SU-DHL-6 (cell line): ENCODE measurements at regions not wholly inside any gene's neighbourhood (a gene's known extent, or its start where the extent isn't known, plus 50 kb on each side); places are given as distances from the start of the nearest gene placed in this dataset.

Source experiments
- H2AFZ ChIP-seq: fragments of 200-600 bp; sonication (generic); 2 replicates; pipeline ENCODE4 v1.6.1; 2014; ENCODE audit warnings: low read depth, mild to moderate bottlenecking, moderate library complexity, mixed read lengths, antibody characterized with exemption, low read length; ENCODE audit not compliant: severe bottlenecking
- H3F3A ChIP-seq: fragments of 200-600 bp; shearing (Covaris generic); 2 replicates; pipeline ENCODE4 v1.6.0; 2016; ENCODE audit warnings: antibody characterized with exemption, mild to moderate bottlenecking; ENCODE audit not compliant: insufficient read depth
- H3K27ac ChIP-seq: fragments of 200-600 bp; sonication (generic); 2 replicates; pipeline ENCODE4 v1.5.1; 2016; ENCODE audit warnings: low read depth, mild to moderate bottlenecking, low read length, moderate library complexity, mixed read lengths
- H3K27me3 ChIP-seq: fragments of 200-600 bp; sonication (generic), shearing (Covaris generic); 2 replicates; pipeline ENCODE4 v1.6.0; 2014; ENCODE audit warnings: mild to moderate bottlenecking, low read length
- H3K36me3 ChIP-seq: fragments of 200-600 bp; sonication (generic); 2 replicates; pipeline ENCODE4 v1.6.1; 2014; ENCODE audit warnings: mild to moderate bottlenecking, low read length, mixed read lengths
- H3K4me2 ChIP-seq: fragments of 300-600, 200-600 bp; shearing (Covaris generic), sonication (generic); 2 replicates; pipeline ENCODE4 v1.6.0; 2014; ENCODE audit warnings: low read length, low read depth, mild to moderate bottlenecking; ENCODE audit not compliant: poor library complexity, severe bottlenecking
- H3K4me3 ChIP-seq: fragments of 200-600 bp; sonication (generic); 2 replicates; pipeline ENCODE4 v1.5.1; 2014; ENCODE audit warnings: antibody characterized with exemption, low read length, mild to moderate bottlenecking, mixed read lengths; ENCODE audit not compliant: insufficient read depth, poor library complexity, severe bottlenecking
- H3K79me2 ChIP-seq: fragments of 200-600 bp; sonication (generic); 2 replicates; pipeline ENCODE4 v1.6.1; 2014; ENCODE audit warnings: mild to moderate bottlenecking, low read length, moderate library complexity; ENCODE audit not compliant: insufficient read depth
- H3K9ac ChIP-seq: fragments of 200-600 bp; sonication (generic); 2 replicates; pipeline ENCODE4 v1.7.0; 2014; ENCODE audit warnings: mild to moderate bottlenecking, low read length
- H3K9me2 ChIP-seq: fragments of 200-600 bp; sonication (generic); replicated peaks from 2 replicates; pipeline ENCODE4 v1.6.1; 2014; ENCODE audit warnings: low read length; ENCODE audit not compliant: insufficient read depth
- H3K9me3 ChIP-seq: fragments of 200-600 bp; sonication (generic); 2 replicates; pipeline ENCODE4 v1.6.1; 2014; ENCODE audit warnings: low read length, mixed read lengths; ENCODE audit not compliant: insufficient read depth
- H4K20me1 ChIP-seq: fragments of 200-600 bp; sonication (generic); 2 replicates; pipeline ENCODE4 v1.6.1; 2014; ENCODE audit warnings: low read depth, mild to moderate bottlenecking, antibody characterized with exemption, low read length, moderate library complexity, mixed read lengths
- EZH2phosphoT487 ChIP-seq: fragments of 200-600 bp; sonication (generic), shearing (Covaris generic); conservative IDR thresholded peaks from 2 replicates; pipeline ENCODE4 v1.6.1; 2018; ENCODE audit warnings: mild to moderate bottlenecking, antibody characterized with exemption, low read length, moderate library complexity, mixed read lengths
- TF ChIP-seq, protein P1 (sequence below): fragments of 200-600 bp; sonication (generic); IDR thresholded peaks from one replicate; pipeline ENCODE4 v1.5.1; 2017; ENCODE audit warnings: antibody characterized with exemption, mild to moderate bottlenecking, low read length, moderate library complexity; ENCODE audit not compliant: insufficient read depth, poor library complexity, severe bottlenecking

DNA sequence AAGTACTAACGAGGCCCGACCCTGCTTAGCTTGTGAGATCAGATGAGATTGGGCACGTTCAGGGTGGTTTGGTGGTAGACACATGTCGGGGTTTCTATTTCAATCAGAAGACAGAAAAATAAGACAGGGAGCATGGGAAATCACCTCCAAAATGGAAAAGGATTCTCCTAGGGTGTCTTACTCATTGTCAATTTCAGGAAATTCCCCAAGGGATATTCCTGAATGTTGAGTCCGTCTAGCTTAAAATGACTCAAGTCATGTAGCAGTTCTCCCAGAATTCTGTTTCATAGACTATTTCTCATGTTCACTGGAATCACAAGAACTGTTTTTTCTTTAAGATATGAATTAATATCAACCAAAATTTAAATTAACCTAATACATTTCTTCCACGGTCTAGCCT lies 380.1 kb downstream of the EFNB2 start:
- Histone ChIP-seq H3F3A (no peaks in the 10 kb centered on the region), H3K4me2 (no peak overlapping the region), H3K27ac (no peak overlapping the region), H3K79me2 (no peaks in the 10 kb centered on the region), H3K36me3 (no peaks in the 10 kb centered on the region), H4K20me1 (no peaks in the 10 kb centered on the region), H3K9me2 (no peaks in the 10 kb centered on the region), H3K9me3 (no peaks in the 10 kb centered on the region), H3K9ac (no peak overlapping the region), H3K4me3 (no peak overlapping the region), H2AFZ (no peak overlapping the region), H3K27me3 (no peaks in the 10 kb centered on the region)
- TF ChIP-seq, protein P1, sequence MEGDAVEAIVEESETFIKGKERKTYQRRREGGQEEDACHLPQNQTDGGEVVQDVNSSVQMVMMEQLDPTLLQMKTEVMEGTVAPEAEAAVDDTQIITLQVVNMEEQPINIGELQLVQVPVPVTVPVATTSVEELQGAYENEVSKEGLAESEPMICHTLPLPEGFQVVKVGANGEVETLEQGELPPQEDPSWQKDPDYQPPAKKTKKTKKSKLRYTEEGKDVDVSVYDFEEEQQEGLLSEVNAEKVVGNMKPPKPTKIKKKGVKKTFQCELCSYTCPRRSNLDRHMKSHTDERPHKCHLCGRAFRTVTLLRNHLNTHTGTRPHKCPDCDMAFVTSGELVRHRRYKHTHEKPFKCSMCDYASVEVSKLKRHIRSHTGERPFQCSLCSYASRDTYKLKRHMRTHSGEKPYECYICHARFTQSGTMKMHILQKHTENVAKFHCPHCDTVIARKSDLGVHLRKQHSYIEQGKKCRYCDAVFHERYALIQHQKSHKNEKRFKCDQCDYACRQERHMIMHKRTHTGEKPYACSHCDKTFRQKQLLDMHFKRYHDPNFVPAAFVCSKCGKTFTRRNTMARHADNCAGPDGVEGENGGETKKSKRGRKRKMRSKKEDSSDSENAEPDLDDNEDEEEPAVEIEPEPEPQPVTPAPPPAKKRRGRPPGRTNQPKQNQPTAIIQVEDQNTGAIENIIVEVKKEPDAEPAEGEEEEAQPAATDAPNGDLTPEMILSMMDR = no peak
- TF ChIP-seq EZH2phosphoT487 = no peak

DNA sequence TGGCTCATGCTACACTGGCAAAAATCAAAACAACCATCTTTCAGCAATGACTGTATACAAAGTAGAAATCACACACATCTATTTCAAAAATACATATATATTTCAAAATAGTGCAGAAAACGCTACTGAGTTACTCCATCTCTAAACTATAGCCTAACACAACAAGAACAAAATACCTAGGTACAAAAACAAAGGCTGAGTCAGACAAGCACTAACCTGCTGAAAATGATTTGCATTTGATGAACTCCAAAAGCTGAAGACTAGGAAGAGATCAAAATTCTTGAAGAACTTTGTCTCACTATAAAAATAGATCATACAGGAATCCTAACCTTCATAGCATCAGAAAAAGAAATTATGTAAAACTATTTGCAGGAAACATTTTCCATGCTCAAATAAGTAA lies 381.6 kb downstream of the EFNB2 start:
- H3K79me2 ChIP-seq = no peaks in the 10 kb centered on the region
- no peak for TF ChIP-seq EZH2phosphoT487
- TF ChIP-seq, protein P1 = no peak
- no peaks in the 10 kb centered on the region for H3K36me3 ChIP-seq
- H3K9me3 ChIP-seq = no peaks in the 10 kb centered on the region
- H4K20me1 ChIP-seq = no peaks in the 10 kb centered on the region
- no peak overlapping the region for H3K4me3 ChIP-seq
- H3F3A ChIP-seq = no peaks in the 10 kb centered on the region
- no peak overlapping the region for H2AFZ ChIP-seq
- H3K4me2 ChIP-seq = no peak overlapping the region
- H3K27me3 ChIP-seq = no peaks in the 10 kb centered on the region
- H3K27ac ChIP-seq = no peak overlapping the region
- H3K9ac ChIP-seq = no peak overlapping the region
- H3K9me2 ChIP-seq = no peaks in the 10 kb centered on the region

DNA sequence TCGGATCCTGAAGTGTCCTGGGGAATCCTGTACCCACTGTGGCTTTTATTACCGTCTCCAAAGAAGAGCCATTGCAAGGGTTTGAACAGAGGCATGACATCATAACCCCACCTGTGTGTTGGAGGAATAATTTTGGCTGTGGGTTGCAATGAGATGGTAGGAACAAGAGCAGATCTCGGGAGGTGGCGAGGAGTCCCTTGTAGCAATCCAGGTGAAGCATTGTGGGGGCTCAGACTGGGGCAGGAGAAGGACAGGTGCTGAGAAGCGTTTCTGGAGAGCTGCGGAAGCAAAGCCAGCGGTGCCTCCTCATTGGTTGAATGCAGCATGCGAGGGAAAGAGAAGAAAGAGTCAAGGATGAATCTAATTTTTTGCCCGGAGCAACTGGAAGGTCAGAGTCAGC lies 382.4 kb downstream of the EFNB2 start:
- Histone ChIP-seq H3K9me3 (no peaks in the 10 kb centered on the region), H3K4me3 (no peak overlapping the region), H3K27me3 (no peaks in the 10 kb centered on the region), H3K9ac (no peak overlapping the region), H2AFZ (no peak overlapping the region), H3K4me2 (no peak overlapping the region), H3F3A (no peaks in the 10 kb centered on the region), H3K9me2 (no peaks in the 10 kb centered on the region), H4K20me1 (no peaks in the 10 kb centered on the region), H3K36me3 (no peaks in the 10 kb centered on the region), H3K27ac (no peak overlapping the region), H3K79me2 (no peaks in the 10 kb centered on the region)
- no peak for TF ChIP-seq EZH2phosphoT487
- TF ChIP-seq, protein P1 = no peak
